RWPE1 (cell line): ENCODE measurements at regions not wholly inside any gene's neighbourhood (a gene's known extent, or its start where the extent isn't known, plus 50 kb on each side); places are given as distances from the start of the nearest gene placed in this dataset.
"Not testable (repeated sequence)": the region's sequence is repeated elsewhere in the genome, so short reads cannot be mapped to it uniquely, and the experiment has no call there.

ENCODE experiments used
- CTCF ChIA-PET: fragments of 350-600 bp; sonication (Branson Sonifier 250); formaldehyde crosslinking; extraction: SDS; loops from one replicate; lab custom pipeline; 2021; lab: Yijun Ruan, JAX
- POLR2A ChIA-PET: fragments of 400-600 bp; formaldehyde crosslinking; extraction: SDS; loops from one replicate; lab custom pipeline; 2020; ENCODE audit warnings: antibody characterized with exemption; ENCODE audit not compliant: low non-redundant PET; lab: Yijun Ruan, JAX
- DNase-seq: peaks from one replicate; pipeline ENCODE4 v3.0.0; 2012; ENCODE audit warnings: low spot score
- H3K27ac ChIP-seq: fragments of 450-650 bp; 2 replicates; pipeline ENCODE4 v1.5.1; 2017
- CTCF ChIP-seq: fragments of 450-650 bp; conservative IDR thresholded peaks from 2 replicates; pipeline ENCODE4 v1.5.1; 2017; ENCODE audit warnings: low read depth, mild to moderate bottlenecking

DNA sequence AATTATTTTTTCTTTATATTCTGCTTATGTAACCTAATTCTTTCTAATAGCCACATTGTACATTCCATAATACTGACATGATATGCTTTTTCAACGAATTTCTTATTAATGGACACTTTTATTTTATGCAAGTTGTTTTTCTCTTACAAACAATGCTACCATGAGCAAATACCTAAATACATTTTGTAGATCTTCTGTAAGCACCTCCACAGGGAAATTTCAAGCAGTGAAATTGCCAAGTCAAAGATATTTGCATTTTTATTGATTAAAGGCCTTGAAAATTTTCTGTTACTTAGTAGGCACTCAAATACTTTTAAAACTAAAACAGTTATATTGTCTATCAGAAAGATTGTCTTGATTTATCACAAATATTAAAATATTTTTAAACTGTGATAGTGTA, 79.6 kb upstream of the C3orf49 start:
- DNase-seq = no peak
- no peak overlapping the region for H3K27ac ChIP-seq
- ChIA-PET POLR2A (no interaction called here), CTCF (interaction anchor here (0.6 kb wide), 1 partner anchor 326 kb away, joined by 3 read pairs; no protein-coding TSS in a partner anchor)
- no peak for TF ChIP-seq CTCF

DNA sequence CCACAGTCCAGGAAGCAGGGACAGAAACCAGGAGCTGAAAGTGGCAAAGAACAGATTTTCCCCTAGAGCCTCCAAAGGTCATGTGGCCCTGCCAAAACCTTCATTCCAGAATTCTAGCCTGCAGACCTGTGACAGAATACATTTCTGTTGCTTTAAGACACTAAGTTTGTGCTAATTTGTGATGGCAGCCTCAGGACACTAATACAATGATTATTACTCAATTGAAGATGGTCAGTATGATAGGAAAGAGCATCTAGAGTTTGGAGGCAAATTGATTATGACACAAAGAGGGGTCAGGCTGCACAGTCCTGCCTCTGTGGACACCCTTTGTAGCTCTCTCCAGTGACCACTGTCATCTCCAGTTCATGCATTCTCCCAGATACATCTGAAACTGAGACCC, 79.0 kb upstream of the C3orf49 start:
- CTCF ChIA-PET = no interaction called here
- H3K27ac ChIP-seq = no peak overlapping the region
- no peak for DNase-seq
- POLR2A ChIA-PET = no interaction called here
- no peak for TF ChIP-seq CTCF

- H3K27ac ChIP-seq, POLR2A ChIA-PET, CTCF ChIA-PET, DNase-seq: not testable (repeated sequence)
These were observed 74.4 kb upstream of the C3orf49 start for GRCh38 chr3:63744693-63745092.

DNA sequence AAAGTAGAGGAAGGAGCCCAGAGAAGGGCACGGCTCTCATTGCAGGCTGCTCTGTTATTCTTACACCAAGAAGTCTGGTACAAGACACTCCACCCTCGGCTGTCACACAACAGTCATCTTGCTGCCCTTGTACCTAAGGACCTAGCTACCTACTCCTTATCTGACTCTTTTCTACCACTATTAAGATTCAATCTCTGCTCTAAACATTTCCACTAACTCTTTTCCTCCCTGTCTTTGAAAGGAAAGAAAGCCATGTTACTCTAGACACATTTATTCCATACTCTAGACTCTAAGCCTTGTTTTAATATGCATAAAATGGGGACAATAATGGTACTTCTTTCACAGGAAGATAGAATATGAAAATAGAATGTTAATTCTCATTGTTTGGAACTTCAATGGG, 73.3 kb upstream of the C3orf49 start:
- CTCF ChIA-PET = no interaction called here
- no peak overlapping the region for H3K27ac ChIP-seq
- TF ChIP-seq CTCF = no peak
- POLR2A ChIA-PET = no interaction called here
- no peak for DNase-seq

DNA sequence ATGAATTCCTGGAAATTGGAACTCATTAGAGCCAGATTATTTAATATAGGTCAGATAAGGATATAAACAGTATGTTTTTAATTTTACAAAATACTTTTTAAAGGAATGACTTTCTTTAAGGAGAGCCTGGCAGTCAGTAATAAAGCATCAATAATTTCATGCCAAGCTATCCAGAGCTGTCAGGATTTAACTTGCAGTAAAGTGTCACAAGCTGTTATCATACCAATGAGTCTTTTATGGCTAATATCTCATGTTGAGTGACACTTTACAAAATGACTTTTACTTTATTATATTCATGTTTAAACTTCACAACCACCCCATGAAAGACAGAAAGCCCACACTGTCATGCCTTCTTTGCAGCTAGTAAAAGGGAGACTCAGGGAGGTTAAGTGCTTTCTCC, 72.9 kb upstream of the C3orf49 start:
- ChIA-PET POLR2A (no interaction called here), CTCF (no interaction called here)
- no peak for TF ChIP-seq CTCF
- no peak overlapping the region for H3K27ac ChIP-seq
- no peak for DNase-seq

DNA sequence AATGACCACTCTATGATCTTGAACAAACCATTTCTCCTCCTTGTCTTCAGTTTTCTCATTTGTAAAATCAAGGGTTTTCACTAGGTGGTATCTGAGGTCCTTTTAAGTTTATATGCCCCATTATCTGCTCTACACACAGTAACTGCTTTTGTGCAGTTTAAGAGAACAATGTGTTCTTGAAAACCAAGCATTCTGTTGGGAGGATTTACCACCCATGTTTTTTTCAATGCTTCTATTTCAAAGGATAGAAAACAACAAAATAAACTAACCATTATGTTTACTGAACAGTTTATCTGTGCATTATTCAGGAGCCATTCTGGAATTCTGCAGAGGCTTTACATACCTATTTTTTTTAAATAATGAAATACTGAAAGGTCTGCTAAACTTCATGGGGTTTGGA, 67.6 kb upstream of the C3orf49 start:
- no peak for DNase-seq
- no peak overlapping the region for H3K27ac ChIP-seq
- CTCF ChIA-PET = no interaction called here
- POLR2A ChIA-PET = no interaction called here
- no peak for TF ChIP-seq CTCF

GRCh38 chr3:63753567-63753966, 65.5 kb upstream of the C3orf49 start:
- ChIA-PET POLR2A (no interaction called here), CTCF (no interaction called here)
- H3K27ac ChIP-seq = no peak overlapping the region
- peak; percentile 20 for DNase-seq
- TF ChIP-seq CTCF = no peak
